NOMO-1 treated with dmso at 0.1 percent for 144 hours (cell line): ENCODE measurements at regions not wholly inside any gene's neighbourhood (a gene's known extent, or its start where the extent isn't known, plus 50 kb on each side); places are given as distances from the start of the nearest gene placed in this dataset.

Experiments
- DNase-seq: peaks from one replicate; lab custom pipeline; 2025; ENCODE audit not compliant: unreplicated experiment; lab: John Stamatoyannopoulos, UW

DNA sequence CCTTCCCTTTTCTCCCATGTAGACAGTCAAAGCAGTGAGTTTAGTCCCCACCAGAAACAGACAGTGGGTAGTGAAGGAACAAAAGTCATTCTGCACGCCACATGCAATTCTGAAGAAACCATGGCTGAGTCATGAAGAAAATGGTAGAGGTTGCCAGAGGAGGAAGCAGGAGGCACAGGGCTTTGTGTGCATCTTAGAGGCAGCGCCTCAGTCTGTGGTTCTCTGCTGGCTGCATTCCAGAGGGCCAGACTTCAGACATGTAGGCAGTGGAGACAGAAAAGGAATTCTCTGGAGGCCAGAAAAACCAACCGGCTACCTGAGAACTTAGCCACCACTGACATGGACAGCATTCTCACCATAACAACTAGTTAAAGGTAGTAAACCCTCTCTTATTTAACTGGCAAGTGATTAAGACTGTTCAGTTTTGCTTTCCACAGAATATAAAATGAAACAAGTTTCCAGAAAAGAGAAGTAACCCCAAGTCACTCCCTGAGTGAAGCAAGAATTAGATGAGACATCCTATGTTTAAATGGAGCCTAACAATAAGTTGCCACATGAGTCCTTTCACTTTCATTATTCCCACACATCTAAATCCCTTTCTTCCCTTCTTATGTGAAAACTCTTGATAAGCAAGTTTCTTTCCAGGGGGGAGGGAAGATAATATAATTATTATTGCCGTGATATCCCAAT is 556.1 kb downstream of the SOX6 start:
- peak; percentile 89 for DNase-seq

DNA sequence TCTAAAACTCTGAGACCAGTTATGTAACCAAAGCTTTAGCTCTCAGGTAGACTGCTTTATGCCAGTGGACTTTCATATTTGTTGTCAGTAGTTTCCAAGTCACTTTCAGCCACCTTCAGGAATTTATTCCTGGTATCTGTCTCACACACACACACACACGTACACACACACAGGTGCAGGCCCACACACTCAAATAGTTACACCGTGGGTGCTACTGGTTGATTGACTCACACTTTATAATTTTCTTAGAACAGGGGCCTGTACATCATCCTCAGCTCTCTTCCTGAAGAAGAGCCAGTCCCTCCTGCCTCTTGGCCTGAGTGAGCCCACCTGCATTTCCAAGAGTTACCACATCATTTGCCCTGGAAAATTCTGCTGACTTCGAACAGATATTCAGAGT is 555.2 kb downstream of the SOX6 start:
- no peak for DNase-seq

DNA sequence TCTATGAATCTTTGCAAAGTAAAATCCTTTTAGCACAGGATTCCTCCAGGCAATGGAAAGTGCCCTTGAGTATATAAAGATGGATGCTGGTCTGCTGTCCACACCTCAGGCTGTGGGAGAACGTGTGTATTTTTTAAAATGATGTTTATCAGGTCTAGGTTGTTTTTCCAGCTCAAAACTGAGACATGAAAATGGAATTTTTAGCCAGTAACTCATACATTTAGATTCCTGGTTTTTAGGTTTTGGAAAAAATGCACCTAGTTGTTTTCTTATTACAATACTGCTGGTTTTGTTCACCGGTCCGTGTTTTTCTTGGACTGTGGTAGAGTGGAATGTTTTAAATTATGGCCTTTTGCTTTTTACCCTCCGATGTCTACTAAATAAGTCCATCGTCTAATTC is 554.7 kb downstream of the SOX6 start:
- DNase-seq = no peak

DNA sequence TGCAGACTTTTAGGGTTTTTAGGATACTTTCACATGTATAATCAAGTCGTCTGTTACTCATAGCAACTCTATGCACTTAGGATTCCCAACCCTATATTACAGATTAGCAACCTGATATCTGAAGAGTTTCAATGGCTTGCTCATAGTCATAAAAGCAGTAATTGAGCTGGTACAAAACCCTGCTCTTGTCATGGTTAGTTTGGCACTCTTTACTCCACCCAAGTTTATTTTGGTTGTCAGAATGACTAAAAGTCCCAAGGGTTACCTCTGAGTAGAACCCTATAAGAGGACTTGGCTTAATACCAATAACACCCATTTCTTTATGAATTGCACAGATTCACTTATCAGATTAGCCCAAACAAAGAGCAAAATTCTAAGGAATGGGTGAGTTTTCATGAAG is 550.6 kb downstream of the SOX6 start:
- no peak for DNase-seq

DNA sequence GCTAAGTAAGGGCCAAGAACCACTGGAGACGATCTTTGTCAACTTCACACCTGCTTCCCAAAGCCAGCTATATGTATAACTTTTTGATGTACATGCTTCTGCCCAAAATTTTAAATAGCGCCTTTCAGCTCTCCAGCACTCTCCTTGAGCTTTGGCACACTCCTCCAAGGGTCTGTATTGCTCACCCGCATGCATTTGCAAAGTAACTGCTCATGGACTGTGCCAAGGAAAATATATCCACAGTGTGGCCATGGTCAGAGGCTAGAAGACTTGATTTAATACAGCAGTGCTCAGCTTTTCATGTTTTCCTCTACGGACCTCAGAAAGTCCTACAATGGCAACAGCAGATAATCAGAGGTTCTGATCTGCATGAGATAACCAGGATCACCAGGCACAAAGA is 550.1 kb downstream of the SOX6 start:
- no peak for DNase-seq

DNA sequence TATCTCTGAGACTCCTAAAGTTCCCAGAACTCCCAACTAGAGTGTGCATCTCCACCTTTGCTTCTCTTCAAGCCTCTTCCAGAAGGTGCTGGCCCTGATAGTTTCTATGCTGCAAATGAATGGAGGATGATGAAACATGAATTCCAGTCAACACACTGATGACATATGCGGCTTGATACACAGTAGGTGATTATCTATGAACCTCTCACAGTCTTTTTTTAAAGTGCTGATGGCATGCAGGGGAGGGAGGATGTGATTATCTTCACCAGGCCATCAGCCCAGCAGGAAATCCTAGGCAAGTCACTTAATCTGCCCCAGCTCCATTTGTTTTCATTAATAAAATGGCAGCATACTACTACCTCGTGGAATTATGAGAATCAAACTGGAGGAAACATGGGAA is 548.5 kb downstream of the SOX6 start:
- no peak for DNase-seq

DNA sequence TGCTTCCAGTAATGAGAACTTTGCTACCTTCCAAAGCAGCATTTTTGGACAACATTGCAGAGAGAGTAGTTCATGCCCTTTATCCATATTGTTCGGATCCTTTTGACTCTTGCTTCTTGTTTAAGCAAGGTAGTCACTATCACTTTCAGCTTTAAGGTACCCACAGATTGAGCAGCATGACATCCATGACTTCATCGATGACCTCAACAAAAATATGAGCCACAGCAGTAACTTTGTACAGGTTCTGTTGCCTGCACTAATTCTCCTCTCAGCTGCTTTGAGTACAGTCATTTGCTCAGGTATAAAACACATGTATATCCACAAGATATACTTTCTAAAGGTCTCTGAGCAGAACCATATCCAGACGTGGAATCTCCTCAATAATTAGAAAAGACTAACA is 546.3 kb downstream of the SOX6 start:
- no peak for DNase-seq

DNA sequence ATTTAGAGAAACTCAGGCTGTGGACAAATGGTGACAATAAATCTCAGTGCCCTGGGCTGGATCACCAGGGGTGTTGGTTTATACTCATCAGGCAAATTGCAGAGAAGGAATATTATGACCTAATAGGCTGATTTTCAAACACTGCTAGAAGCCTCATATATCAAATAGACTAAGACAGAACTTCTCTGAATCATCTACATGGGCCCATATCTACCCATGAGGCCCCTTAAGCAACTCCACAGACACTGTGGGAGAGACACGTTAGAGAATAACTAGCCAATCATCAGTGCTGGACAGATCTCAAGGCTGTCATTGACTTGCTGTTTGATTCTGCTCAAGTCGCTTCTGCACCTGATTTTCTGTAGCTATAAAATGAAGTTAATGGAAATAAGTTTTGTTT is 545.8 kb downstream of the SOX6 start:
- DNase-seq = no peak

DNA sequence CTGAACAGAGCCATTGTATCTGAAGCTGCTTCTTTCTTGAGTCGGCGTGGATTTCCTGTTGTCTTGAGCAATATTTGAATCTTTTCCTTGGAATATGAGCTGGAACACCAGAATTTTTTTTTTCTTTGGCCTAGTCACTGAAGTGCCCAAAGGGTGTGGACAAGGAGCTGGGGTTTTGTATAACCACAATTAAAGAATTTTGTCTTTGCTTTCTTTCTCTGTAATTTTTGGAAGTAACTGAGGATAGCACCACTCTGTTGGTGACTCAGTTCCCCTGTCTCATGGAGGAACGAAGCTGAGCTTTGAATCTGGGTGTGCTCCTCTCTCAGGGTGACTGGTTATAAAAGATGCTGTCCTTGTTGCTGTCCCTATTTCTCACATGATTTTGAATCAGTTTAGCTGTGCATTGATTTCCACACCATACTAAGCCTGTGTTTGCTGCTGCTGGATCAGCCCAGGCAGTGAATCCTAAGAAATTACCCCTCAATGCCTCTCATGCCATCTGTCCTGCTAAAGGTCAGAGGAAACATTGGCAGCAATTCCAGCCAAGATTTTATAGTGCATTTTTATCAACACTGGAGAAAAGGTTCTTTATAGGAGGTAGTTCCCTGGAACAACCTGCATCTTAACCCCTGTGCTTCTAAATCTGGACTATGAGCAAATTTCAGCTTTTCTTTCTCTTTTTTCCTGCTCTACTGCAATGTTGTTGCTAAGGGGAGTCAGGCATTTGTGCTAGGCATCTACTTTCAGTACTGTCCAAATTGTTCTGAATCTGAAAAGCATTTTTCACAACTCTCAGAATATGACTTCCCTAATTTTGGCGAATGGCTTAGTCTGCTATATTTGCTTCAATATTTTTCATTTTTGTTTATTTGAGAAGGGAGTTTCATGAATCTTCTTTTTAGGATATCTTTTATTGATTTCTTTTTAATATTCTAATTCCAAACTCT is 540.8 kb downstream of the SOX6 start:
- peak; percentile 23 for DNase-seq

DNA sequence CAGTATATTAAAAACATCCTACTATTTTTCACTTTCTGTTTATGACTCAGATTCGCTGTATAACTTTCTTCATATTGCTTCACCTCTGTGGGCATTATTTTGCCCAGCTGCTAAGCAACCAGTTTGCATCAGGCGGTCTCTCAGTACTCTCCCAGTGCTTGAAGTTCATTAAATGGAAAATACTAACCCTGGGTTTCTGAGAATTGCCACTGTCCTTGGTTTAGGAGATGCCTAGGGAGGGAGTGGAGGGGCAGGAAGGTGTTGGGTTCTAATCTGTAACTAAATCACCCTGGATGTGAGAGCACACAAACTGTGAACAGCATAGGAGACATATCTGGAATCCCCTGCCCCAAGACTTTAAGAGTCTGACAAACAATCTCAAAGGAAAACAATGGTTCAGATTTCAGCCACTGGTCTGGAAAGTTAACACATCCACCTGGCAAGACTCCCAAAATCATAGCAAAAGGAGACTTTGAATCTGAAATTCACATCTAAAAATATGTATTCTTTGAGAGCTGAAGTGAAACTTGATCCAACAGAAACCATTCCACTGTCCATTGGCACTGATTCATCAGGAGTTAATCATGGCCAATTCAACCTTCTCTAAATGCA is 540.0 kb downstream of the SOX6 start:
- DNase-seq = peak; percentile 48

DNA sequence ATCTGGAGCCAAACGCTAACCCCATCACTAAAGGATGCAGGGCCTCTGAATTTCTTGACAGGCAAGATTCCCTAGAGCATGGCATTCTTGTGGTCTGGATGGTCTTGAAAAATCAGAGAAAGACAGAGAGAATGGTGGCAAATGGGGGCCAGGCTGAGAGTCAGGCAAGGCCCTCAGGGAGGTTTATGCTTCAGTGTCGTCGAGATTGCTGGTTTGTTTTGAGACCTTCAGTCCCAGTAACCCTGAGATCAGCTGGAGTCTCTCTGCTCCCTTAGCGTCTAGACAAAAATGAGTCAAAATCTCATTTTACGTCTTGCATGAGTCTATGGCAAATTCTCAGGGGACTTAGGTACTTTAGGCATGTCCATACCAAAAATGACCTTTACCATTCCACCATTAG is 539.3 kb downstream of the SOX6 start:
- no peak for DNase-seq

DNA sequence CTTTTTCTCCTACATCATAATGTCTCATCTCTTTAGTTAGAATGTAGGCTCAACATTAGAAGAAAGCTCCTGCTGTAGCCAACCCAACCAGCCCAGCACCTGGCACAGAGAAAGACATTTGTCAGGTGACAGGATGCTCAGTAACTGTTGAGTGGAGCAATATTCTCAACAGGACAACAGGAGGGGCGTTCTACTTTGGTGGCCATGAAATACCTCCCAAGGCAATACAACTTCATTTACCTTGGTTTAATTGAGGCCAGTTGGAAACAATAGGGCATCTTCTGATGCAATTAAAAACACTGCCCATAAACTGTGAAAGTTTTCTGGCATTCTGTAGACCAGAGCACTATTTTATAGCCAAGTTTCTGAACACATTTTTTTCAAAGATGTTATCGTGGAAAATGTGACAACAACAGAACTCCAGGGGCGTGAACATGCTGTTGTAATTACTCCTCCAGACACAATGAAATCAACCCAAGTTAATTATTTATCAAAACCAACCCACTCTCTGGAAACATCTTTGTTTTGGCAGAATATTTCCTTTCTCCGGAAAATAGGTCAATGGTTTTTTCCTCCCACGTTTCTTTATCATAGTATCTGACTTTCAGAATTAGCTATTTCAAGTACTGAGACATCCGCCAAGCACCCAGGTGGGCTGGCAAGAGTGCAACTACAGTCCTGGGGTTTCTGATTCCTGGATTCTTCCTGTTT is 538.1 kb downstream of the SOX6 start:
- no peak for DNase-seq

DNA sequence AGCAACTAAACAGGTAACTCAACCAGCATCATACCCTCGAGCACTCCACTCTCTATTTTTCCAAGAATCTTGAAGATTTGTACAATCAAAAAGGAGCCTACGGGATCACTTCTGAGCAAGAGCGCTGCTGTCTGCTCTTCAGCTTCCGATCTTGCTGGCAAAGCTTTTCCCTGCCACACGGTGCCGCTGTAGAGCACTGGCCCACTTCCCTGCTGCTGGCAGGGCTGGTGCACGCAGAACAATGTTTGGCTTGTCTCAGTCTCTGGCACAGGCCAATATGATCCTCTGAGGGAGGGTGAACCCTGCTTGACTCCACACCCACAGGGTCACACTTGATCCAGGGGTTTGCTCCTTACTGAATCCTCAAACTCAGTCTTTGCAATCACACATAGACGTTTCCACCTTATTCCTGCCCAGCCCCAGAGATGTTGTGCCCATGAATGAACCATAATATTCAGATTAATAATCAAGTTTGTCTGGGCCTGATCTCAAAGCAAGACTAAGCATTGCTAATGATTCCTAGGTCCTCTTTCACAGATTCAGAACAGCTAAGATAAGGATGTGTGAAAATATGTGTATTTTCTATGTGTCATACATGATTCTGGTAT is 536.6 kb downstream of the SOX6 start:
- peak; percentile 35 for DNase-seq

DNA sequence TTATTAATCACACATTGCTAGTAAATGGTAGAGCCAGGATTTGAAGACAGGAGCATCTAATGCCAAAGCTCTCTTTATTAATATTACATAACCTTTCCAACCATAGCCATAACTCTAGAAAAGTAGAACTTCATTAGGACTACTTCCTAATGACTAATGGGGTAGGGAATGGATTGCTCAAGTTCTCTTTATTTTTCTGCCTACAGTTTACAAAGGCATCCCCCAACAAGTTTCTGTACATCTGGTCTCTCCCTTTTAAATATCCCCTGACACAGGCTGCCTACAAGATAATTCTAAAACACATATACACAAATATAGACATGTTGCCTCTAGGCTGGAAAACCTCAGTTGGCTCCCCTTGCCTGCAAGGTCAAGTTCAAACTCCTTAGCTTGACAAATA is 534.9 kb downstream of the SOX6 start:
- no peak for DNase-seq

DNA sequence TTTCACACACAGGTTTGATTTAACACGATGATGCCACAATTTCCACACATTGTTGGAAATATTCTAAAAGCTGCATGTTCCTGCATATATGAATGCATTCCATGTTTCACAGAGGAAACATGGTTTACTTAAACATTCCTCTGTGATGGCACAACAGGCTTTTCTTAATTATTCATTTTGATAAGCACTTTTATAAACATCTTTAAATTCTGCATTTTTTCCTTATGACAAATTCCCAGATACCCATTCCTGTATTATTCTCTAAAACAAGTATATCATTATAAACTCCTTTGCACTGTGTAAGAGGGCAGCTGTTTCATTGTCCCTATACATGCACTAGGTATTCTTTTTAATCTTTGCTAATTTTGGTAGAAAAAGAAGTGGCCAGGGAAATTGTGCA is 532.3 kb downstream of the SOX6 start:
- DNase-seq = no peak

DNA sequence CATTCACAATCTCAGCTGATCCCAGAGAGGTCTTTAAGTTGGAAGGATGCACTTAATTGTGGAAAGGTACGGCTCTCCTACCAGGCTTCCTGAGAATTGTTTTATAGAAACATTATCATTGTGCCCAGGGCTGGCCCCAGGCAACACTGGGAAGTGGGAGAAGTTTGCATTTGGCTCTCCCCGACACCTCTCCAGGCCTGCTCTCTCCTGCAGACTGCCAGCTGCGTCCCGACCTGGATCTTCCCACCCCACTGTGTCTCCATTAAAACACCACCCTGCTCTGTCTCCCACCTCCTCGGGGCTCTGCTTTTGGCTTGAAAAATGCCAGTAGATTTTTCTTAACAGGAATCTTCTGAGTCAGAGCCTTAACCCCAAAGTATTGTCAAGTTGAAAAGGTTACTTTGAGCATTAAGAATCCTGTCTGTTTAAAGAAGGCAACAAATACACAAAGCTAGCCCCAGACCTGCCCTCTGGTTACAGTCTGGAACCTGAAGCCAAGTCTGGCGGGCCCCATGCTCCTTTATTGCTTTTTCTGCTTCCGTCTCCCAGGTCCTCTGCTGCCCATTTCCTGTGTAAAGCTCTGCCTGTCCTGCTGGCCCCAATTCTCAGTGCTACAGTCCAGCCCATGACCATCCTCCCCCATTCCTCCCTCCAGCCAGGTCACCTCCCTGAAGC is 530.2 kb downstream of the SOX6 start:
- DNase-seq = no peak

DNA sequence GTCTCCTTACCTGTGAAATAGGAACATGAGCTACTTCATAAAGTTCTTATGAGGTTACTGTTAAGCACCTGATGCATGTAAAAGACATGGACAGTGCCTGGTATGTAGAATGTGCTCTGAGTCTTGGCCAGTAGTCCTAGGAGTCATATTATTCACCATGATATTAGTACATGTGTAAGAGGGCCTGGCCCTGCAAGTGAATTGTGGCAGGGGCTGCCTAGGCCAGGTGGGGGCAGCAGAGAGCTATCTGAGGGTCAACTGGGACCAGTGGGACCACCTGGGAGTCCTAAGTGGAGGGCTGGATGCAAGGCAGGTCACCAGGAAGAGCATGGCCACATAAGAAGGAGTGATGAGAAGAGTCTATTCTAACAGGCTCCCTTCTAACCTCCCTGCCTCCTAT is 529.5 kb downstream of the SOX6 start:
- no peak for DNase-seq

DNA sequence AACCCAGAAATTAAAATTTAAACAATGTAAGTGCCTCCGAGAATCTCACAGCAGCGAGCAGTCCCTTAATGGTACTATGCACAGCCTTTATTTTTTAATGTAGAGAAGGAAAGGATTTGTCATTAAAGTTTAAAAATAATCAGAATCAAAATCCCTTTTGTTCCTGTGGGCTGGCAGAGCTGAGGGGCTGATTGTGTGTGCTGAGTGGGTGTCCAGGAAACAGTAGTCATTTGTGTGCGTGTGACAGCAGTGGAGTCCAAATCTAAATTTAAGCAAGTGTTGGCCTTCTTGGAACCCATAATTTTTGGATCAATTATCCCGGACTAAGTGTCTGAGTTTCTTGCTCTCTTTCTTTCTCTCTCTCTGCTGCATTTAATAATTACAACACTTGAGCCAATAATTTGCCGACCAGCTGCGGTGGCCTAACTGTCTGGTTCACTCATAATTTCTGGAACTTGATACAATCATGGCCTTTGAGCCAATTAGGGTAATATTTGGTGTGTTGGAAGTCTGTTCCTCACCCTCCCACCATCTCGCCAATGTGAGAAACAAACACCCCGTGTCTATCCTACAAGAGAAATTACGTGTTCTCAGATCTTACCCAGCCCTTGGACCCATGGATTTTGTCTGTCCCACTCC is 528.0 kb downstream of the SOX6 start:
- DNase-seq = no peak

DNA sequence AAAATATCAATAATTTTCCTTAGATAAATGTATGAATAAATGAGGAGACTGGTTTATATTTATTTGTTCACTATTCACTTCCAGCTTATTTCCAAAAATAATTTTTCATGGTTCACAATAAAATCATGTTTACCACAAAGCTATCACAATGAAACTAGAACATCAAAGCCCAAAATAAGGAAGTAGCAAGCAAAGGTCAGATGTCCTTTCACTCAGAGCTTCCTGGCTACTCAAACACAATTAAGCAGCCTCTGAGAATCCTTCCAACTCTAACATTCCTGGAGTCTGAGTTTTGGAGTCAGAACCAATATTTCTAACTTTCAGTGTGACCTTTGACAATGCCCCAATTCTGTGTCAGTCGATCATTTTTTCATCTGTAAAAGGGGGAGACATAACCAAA is 527.0 kb downstream of the SOX6 start:
- no peak for DNase-seq
